NAMALWA (cell line): ENCODE measurements at regions not wholly inside any gene's neighbourhood (a gene's known extent, or its start where the extent isn't known, plus 50 kb on each side); places are given as distances from the start of the nearest gene placed in this dataset.
"Not testable (repeated sequence)": the region's sequence is repeated elsewhere in the genome, so short reads cannot be mapped to it uniquely, and the experiment has no call there.

ENCODE experiments used
- DNase-seq: peaks from one replicate; pipeline ENCODE4 v3.0.0-alpha.2; 2015; ENCODE audit warnings: low spot score

DNA sequence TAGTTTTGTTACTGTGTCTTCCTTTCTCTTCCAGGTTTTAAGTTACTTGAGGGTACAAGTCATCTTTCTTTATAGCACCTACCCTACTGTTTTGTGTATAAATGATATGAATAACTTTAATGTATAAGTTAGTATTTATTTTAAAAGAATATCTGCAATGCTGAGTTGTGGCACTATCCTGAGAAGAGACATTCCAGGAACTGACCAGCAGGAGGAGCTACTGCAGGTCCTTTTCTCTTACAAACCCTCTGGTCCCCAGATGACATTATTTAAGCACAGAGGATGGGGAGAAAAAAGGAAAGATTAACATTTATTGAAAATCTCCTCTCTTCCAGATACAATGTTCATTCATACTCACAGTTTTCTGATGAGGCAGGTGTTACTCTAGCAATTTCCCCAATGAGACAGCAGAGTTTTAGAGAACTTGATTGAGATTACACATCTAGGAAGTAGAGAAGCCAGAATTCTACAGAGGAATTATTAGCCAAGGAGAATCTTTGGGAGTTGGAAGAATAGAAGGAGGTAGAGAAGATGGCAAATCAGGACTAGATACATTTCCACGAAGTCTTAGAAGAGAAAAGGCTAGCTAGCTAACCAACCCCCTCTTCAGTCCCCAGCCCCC is 541.2 kb upstream of the API5 start:
- DNase-seq, result peak; percentile 57

DNA sequence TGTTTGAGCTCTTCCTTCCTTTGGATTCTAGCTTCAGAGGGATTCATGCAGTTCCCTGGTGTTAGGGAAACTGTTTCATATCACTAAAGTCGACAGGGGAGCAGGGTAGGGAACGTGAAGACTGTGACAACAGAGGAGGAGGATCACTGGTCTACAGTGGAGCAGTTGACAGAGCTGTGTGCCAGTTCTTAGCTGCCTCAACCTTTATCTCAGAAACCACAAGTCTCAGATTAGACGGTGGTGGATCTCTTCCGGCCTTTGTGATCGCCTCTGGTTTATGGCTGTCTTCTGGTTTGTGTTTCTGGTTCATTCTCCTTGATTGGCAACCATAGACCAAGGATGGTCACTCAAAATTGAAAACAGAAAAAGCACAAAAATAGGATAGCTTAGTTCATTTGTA is 538.9 kb upstream of the API5 start:
- DNase-seq, result no peak

- DNase-seq, result no peak
These were observed 538.1 kb upstream of the API5 start for GRCh38 chr11:42773729-42774128.

GRCh38 chr11:42774567-42774966 is 537.2 kb upstream of the API5 start:
- no peak for DNase-seq

DNA sequence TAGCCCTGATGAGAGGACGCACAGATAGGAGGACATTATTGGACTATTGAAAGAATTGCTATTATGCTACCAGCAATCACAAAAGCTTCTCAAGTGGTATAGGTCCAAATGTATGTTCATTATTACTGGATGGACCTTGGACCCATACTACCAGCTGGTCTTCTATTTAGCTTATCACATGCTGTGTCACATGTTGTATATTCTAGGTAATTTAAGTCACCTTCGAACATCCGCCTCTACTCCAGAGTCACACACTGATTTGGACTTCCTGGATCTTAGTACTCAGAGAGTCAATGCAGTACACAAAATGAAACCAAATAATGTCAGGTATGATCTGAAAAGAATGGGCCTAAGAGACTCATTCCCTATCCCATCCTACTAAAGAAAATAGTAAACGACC is 534.0 kb upstream of the API5 start:
- no peak for DNase-seq

DNA sequence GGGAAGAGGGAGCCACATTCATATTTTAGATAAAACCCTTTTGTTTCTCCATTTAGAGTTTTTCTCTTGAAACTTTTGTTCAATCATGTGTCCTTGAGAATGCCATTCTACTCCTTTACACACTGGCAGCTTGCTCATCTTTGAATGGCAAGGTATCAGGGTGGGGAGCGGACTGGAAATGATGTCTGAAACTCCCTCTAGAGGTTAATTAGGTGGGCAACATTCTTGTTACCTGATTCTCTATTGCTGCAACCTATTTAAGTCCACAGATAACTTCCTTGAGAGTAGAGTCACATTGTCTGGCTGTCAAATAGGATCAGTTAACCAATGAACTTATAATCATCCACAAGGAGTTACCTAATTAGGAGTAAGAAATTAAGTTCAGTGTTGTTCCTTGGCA is 533.6 kb upstream of the API5 start:
- DNase-seq, result peak; percentile 17

DNA sequence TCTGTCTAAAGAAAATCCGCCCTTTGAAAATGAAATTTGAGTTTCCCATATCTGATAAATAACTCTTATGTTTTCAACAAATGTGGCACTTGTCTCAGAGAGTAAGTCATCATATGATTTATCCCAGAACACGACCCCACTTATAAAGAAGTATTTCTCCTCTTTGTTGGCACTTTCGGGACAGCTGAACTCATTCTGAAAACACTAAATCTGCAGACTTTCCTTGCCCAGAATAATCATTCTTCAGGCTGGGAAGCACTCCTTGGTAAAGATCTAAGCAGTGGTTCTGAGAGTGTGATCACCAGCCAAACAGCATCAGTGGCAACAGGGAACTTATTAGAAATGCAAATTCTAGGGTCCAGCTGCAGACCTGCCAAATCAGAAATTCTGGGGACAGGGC is 532.2 kb upstream of the API5 start:
- no peak for DNase-seq

- no peak for DNase-seq
These were observed 524.8 kb upstream of the API5 start for GRCh38 chr11:42786981-42787380.

- DNase-seq, result not testable (repeated sequence)
These were observed 516.3 kb upstream of the API5 start for GRCh38 chr11:42795483-42795882.

GRCh38 chr11:42800041-42800440 is 511.8 kb upstream of the API5 start:
- no peak for DNase-seq

- no peak for DNase-seq
These were observed 509.4 kb upstream of the API5 start for GRCh38 chr11:42802201-42802899.

GRCh38 chr11:42806191-42806590 is 505.6 kb upstream of the API5 start:
- no peak for DNase-seq

GRCh38 chr11:42812361-42812760 is 499.4 kb upstream of the API5 start:
- no peak for DNase-seq

DNA sequence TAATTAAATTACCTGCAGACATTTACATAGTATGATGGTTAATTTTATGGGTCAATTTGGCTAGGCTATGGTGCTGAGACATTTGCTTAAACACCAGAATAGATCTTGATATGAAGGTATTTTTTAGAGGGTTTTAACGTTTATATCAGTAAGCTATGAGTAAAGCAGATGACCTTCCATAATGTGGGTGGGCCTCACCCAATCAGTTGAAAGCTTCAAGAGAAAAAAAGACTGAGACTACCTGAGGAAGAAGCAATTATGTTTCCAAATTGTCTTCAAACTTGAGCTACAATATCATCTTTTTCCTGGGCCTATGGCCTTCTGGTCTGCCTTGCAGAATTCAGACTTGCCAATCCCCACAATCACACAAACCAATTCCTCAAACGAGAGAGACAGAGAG is 498.8 kb upstream of the API5 start:
- no peak for DNase-seq

GRCh38 chr11:42816471-42816870 is 495.3 kb upstream of the API5 start:
- DNase-seq, result no peak

- DNase-seq, result no peak
These were observed 492.7 kb upstream of the API5 start for GRCh38 chr11:42819126-42819525.

GRCh38 chr11:42822188-42822587 is 489.6 kb upstream of the API5 start:
- DNase-seq, result not testable (repeated sequence)

GRCh38 chr11:42823546-42823945 is 488.2 kb upstream of the API5 start:
- no peak for DNase-seq

GRCh38 chr11:42824067-42824466 is 487.7 kb upstream of the API5 start:
- no peak for DNase-seq

DNA sequence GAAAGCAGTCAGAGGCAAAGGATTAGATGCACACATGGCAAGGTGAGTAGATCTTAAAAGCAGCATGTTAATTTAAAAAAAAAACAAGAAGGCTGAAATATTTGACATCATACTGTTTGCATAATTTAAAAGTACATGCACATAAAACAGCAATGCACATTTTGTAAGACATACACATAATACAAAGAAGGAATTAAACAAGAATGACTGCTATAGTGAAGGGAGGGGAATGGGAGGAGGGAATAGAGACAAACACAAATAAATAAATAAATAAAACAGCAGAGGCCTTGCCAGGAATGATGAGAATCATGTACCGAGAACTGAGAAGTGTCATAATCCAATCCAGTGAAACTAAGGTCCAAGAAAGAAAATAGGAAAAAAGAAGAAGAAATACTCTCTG is 486.2 kb upstream of the API5 start:
- DNase-seq, result no peak

GRCh38 chr11:42827845-42828244 is 484.0 kb upstream of the API5 start:
- no peak for DNase-seq

DNA sequence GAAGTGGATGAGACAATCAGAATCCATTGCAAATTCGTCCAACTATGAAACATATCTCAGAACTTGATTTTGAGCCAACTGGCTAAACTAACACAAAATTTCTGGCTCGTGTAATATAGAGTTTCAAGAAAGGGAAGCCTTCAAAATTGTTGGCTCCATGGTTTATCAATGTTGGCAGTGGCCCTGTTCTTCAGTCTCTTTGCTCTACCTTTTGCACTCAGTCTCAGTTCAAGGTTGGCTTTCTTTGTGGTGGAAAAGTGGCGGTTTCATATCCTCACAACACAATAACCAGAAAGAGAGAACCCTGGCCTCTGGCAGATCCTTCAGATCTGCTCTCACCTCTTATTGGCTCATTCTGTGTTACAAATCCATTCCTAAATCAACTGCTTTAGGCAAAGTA is 473.8 kb upstream of the API5 start:
- no peak for DNase-seq

DNA sequence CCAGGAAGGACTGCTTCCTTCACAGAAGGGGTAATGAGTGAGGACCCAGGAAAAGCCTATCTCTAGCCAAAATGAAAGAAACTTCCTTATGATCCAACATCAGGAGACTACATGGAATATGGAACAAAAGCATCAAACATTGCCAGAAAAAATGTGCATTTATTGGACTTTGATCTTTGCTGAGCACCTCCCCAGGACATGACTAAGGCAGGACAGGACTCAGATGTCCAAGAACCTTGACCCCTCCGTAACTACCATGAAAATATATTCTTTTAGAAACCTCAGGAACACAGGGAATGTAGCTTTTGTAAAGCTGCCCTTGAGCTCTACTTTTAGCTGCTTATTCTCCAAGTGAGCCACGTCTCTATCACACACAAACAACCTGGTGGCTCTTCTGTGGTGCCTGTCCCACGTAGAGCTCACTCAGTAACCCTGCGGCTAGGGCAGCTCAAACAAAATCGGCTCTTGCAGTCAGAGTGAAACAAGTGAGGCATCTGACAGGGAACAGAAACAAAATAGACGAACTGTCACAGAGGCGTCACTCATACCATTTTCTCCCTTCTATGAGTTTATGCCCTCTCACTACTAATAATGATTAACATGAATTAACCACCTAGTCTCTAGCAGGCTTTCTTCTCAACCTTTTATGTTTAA is 471.5 kb upstream of the API5 start:
- DNase-seq, result no peak

DNA sequence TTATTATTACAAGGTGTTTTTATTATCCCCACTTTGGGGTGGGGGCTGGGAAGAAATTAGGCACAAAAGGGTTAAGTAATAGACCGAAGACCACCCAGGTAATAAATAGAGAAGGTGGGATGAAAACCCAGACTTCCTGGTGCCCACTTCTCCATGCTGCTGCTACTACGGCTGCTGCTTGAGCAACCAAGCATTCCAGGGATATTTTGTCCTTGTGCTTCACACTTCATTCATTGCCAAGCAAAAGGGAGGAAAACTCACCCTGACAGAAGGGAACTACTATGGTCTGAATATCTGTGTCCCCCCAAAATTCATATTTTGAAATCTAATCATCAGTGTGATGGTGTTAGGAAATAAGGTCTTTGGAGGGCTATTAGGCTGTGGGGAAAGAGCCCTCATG is 470.9 kb upstream of the API5 start:
- DNase-seq, result no peak
